MM.1S (cell line): ENCODE measurements at regions not wholly inside any gene's neighbourhood (a gene's known extent, or its start where the extent isn't known, plus 50 kb on each side); places are given as distances from the start of the nearest gene placed in this dataset.

Source experiments
- CTCF ChIP-seq: fragments of 300-600 bp; sonication (generic); IDR thresholded peaks from 2 replicates; pipeline ENCODE4 v1.5.1; 2016; ENCODE audit warnings: antibody characterized with exemption, low read length, mixed read lengths
- EZH2phosphoT487 ChIP-seq: fragments of 300-600 bp; sonication (generic); IDR thresholded peaks from 2 replicates; pipeline ENCODE4 v1.6.1; 2018; ENCODE audit warnings: antibody characterized with exemption, low read length

- TF ChIP-seq CTCF (no peak), EZH2phosphoT487 (no peak)
Observed at GRCh38 chr5:53318303-53318702, 162.1 kb upstream of the FST start.
